GM21737 (cell line): ENCODE measurements at regions not wholly inside any gene's neighbourhood (a gene's known extent, or its start where the extent isn't known, plus 50 kb on each side); places are given as distances from the start of the nearest gene placed in this dataset.

Source experiments
- ATAC-seq: cut with Tn5 transposase; IDR thresholded peaks from one replicate; pipeline ENCODE4 v1.9.1; 2021; ENCODE audit warnings: mild to moderate bottlenecking, moderate library complexity; ENCODE audit not compliant: unreplicated experiment

- ATAC-seq, result peak; percentile 90
These were observed 64.5 kb upstream of the WDR1 start for GRCh38 chr4:10180927-10181744.

GRCh38 chr4:10180603-10180926 lies 64.0 kb upstream of the WDR1 start:
- no peak for ATAC-seq

- no peak for ATAC-seq
These were observed 63.5 kb upstream of the WDR1 start for GRCh38 chr4:10179957-10180602.

GRCh38 chr4:10178763-10179162 lies 62.2 kb upstream of the WDR1 start:
- ATAC-seq, result no peak

- ATAC-seq, result no peak
These were observed 59.0 kb upstream of the WDR1 start for GRCh38 chr4:10175626-10176025.

GRCh38 chr4:10173754-10174749 lies 57.5 kb upstream of the WDR1 start:
- ATAC-seq, result no peak

GRCh38 chr4:10173037-10173753 lies 56.6 kb upstream of the WDR1 start:
- no peak for ATAC-seq

GRCh38 chr4:10172278-10172921 lies 55.8 kb upstream of the WDR1 start:
- ATAC-seq, result no peak

- no peak for ATAC-seq
These were observed 54.5 kb upstream of the WDR1 start for GRCh38 chr4:10171055-10171454.

- ATAC-seq, result no peak
These were observed 53.3 kb upstream of the WDR1 start for GRCh38 chr4:10169839-10170387.

GRCh38 chr4:10168151-10168550 lies 51.6 kb upstream of the WDR1 start:
- no peak for ATAC-seq

- ATAC-seq, result no peak
These were observed 50.6 kb upstream of the WDR1 start for GRCh38 chr4:10167201-10167600.
